ENCODE measurements at regions not wholly inside any gene's neighbourhood (a gene's known extent, or its start where the extent isn't known, plus 50 kb on each side); places are given as distances from the start of the nearest gene placed in this dataset.

DNA sequence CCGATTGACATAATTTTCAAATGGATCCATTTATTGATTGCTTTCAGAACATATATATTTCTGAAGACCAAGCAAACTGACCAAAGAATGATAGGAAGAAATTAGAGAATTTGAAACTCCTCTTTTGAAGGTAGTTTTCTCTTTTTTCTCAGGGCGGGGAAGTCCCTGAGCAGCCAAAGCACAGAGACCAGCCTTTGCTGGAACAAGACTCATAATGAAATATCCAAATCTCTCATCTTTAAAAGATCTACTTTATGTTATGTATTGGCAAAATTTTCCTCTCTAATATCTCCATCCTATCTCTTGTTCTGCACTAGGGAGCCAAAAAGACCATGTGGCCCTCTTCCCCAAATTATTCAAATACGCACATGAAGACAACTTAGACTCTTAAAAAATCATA lies 379.0 kb upstream of the TCF4 start (continued):
- TF ChIP-seq, protein P1, sequence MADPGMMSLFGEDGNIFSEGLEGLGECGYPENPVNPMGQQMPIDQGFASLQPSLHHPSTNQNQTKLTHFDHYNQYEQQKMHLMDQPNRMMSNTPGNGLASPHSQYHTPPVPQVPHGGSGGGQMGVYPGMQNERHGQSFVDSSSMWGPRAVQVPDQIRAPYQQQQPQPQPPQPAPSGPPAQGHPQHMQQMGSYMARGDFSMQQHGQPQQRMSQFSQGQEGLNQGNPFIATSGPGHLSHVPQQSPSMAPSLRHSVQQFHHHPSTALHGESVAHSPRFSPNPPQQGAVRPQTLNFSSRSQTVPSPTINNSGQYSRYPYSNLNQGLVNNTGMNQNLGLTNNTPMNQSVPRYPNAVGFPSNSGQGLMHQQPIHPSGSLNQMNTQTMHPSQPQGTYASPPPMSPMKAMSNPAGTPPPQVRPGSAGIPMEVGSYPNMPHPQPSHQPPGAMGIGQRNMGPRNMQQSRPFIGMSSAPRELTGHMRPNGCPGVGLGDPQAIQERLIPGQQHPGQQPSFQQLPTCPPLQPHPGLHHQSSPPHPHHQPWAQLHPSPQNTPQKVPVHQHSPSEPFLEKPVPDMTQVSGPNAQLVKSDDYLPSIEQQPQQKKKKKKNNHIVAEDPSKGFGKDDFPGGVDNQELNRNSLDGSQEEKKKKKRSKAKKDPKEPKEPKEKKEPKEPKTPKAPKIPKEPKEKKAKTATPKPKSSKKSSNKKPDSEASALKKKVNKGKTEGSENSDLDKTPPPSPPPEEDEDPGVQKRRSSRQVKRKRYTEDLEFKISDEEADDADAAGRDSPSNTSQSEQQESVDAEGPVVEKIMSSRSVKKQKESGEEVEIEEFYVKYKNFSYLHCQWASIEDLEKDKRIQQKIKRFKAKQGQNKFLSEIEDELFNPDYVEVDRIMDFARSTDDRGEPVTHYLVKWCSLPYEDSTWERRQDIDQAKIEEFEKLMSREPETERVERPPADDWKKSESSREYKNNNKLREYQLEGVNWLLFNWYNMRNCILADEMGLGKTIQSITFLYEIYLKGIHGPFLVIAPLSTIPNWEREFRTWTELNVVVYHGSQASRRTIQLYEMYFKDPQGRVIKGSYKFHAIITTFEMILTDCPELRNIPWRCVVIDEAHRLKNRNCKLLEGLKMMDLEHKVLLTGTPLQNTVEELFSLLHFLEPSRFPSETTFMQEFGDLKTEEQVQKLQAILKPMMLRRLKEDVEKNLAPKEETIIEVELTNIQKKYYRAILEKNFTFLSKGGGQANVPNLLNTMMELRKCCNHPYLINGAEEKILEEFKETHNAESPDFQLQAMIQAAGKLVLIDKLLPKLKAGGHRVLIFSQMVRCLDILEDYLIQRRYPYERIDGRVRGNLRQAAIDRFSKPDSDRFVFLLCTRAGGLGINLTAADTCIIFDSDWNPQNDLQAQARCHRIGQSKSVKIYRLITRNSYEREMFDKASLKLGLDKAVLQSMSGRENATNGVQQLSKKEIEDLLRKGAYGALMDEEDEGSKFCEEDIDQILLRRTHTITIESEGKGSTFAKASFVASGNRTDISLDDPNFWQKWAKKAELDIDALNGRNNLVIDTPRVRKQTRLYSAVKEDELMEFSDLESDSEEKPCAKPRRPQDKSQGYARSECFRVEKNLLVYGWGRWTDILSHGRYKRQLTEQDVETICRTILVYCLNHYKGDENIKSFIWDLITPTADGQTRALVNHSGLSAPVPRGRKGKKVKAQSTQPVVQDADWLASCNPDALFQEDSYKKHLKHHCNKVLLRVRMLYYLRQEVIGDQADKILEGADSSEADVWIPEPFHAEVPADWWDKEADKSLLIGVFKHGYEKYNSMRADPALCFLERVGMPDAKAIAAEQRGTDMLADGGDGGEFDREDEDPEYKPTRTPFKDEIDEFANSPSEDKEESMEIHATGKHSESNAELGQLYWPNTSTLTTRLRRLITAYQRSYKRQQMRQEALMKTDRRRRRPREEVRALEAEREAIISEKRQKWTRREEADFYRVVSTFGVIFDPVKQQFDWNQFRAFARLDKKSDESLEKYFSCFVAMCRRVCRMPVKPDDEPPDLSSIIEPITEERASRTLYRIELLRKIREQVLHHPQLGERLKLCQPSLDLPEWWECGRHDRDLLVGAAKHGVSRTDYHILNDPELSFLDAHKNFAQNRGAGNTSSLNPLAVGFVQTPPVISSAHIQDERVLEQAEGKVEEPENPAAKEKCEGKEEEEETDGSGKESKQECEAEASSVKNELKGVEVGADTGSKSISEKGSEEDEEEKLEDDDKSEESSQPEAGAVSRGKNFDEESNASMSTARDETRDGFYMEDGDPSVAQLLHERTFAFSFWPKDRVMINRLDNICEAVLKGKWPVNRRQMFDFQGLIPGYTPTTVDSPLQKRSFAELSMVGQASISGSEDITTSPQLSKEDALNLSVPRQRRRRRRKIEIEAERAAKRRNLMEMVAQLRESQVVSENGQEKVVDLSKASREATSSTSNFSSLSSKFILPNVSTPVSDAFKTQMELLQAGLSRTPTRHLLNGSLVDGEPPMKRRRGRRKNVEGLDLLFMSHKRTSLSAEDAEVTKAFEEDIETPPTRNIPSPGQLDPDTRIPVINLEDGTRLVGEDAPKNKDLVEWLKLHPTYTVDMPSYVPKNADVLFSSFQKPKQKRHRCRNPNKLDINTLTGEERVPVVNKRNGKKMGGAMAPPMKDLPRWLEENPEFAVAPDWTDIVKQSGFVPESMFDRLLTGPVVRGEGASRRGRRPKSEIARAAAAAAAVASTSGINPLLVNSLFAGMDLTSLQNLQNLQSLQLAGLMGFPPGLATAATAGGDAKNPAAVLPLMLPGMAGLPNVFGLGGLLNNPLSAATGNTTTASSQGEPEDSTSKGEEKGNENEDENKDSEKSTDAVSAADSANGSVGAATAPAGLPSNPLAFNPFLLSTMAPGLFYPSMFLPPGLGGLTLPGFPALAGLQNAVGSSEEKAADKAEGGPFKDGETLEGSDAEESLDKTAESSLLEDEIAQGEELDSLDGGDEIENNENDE (IDR thresholded peaks at IDR 0.05; ENCODE audit: insufficient replicate concordance, low read length): no peak
- no peak for TF ChIP-seq SP2 (IDR thresholded peaks at IDR 0.05; ENCODE audit: low read length)
- TF ChIP-seq TEAD4 (IDR thresholded peaks at IDR 0.05; ENCODE audit: low read depth, low read length): no peak
- no peak for TF ChIP-seq SRF (IDR thresholded peaks at IDR 0.05; ENCODE audit: low read depth, low read length)
- TF ChIP-seq, protein P2, sequence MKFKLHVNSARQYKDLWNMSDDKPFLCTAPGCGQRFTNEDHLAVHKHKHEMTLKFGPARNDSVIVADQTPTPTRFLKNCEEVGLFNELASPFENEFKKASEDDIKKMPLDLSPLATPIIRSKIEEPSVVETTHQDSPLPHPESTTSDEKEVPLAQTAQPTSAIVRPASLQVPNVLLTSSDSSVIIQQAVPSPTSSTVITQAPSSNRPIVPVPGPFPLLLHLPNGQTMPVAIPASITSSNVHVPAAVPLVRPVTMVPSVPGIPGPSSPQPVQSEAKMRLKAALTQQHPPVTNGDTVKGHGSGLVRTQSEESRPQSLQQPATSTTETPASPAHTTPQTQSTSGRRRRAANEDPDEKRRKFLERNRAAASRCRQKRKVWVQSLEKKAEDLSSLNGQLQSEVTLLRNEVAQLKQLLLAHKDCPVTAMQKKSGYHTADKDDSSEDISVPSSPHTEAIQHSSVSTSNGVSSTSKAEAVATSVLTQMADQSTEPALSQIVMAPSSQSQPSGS (IDR thresholded peaks at IDR 0.05; ENCODE audit: low read length): no peak
- no peak for TF ChIP-seq CBX5 (IDR thresholded peaks at IDR 0.05; ENCODE audit: low read depth, low read length)
- TF ChIP-seq SUZ12 (IDR thresholded peaks at IDR 0.05; ENCODE audit: low read length): no peak
- TF ChIP-seq, protein P3, sequence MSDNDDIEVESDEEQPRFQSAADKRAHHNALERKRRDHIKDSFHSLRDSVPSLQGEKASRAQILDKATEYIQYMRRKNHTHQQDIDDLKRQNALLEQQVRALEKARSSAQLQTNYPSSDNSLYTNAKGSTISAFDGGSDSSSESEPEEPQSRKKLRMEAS (IDR thresholded peaks at IDR 0.05): no peak
- TF ChIP-seq TAF7 (optimal IDR thresholded peaks at IDR 0.05; ENCODE audit: borderline replicate concordance, low read depth, low read length): no peak

Measured in H1 (cell line).